ACHN (cell line): ENCODE measurements at regions not wholly inside any gene's neighbourhood (a gene's known extent, or its start where the extent isn't known, plus 50 kb on each side); places are given as distances from the start of the nearest gene placed in this dataset.

Source experiments
- DNase-seq: peaks from one replicate; pipeline ENCODE4 v3.0.0-alpha.2; 2015
- in situ Hi-C: cut with HindIII; loops from 2 replicates; pipeline ENCODE4 v1.10.0; 2017; ENCODE audit warnings: low sequenced_read_pairs, low pct_ligation_motif_present, low pct_unique_long_range_greater_than_20kb

DNA sequence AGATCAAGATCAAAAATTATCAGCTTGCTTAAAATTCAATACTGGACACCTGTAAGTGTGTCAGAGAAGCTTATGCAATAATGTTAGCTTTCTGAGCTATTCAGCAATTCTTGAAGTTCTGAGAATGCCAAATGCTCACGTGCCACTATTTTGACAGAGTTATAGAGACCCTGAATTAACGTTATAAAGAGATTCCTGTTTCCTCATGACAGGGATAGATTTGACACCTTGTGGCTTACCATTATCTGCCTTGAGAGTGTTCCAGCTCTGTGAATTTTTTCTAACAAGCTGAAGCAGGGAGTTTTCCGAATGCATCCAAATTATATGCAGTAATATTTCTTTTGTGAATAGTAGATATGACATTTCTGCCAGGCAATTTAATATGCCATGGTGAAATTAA lies 781.6 kb downstream of the ADGRL2 start:
- DNase-seq: no peak
- in situ Hi-C loops: no loop called here

DNA sequence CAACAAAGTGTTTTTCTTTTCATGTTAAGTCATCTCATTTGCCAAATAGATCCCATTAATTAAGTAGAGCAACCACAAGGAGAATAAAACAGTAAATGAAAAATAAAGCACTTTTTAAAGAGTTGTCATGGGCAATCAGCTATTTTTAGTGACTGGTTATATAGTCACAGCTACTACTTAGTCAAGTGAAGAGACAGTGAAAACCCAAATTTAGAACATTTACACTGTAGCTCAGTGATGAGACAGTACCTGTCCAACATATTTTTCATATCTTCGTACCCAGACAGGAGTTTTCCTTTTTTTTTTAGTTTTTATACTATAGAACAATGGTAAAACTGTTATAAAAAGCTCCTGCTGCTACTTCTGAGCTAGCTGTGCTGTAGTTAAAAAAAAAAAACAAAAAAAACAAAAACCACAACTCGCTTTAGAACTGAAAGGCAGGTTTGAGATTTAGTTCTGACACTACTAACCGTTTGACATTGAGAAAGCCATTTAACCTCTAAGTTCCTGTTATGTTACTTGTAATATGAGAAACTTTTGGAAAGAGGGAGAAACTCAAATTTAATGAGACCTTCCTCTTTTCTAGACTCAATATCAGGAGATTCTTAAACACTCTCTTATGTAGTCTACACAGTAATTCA lies 777.5 kb downstream of the ADGRL2 start:
- in situ Hi-C loops: no loop called here
- DNase-seq: no peak

DNA sequence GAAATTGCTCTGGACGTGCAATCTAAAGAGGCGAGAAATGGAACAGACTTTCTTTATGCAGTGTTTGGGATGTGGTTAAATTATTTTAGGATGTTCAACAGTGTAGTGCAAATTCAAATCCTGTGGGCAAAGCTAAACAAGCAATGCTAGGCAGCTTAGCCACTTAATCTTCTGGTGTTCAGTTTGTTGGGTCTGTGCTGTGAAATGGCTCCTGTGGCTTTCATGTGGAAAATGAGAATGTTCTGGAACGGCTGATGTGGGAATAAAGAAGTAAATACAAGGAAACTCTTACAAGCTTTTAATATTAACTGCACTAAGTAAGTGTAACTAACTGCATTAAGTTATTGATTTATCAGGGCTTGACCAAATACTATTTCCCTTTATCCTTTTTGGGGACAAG lies 766.6 kb downstream of the ADGRL2 start:
- DNase-seq: no peak
- in situ Hi-C loops: no loop called here

DNA sequence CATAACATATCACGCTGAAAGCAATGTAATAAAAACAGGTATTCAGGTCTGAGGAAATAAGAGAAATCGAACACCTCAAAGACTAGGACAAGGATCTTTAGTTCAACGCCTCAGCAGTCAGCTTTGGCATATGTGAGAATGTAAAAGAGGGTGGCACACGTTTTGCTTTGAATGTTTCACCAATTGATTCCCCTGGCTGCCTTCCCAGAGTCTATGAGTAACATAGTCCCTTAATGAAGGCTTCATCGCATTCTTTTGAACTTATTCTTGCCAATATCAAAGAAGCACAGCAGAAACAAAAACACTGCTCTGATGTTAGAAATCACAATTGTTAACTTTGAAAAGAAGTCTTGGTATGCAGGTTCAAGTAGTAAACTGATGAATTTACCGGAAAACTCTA lies 764.8 kb downstream of the ADGRL2 start:
- DNase-seq: peak; percentile 94
- in situ Hi-C loops: no loop called here

DNA sequence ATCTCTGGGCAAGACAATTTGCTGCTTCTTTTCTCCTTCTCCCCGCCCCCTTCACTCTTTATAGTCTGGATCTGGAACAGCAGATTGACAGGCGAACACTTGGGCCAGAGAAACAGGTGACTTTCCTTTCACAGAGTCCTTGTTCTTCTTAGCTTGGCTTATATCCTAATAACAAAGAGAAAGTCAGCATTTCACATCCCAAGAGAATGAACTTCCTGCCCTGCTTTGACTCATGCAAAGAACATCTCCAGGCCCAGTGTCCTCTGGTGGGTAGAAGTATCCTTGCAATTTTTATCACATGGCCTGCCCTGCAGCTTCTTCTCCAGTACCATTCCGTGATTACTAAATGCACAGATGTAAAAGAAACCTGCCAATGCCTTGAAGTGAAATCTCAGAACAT lies 764.4 kb downstream of the ADGRL2 start:
- in situ Hi-C loops: no loop called here
- DNase-seq: peak; percentile 93

DNA sequence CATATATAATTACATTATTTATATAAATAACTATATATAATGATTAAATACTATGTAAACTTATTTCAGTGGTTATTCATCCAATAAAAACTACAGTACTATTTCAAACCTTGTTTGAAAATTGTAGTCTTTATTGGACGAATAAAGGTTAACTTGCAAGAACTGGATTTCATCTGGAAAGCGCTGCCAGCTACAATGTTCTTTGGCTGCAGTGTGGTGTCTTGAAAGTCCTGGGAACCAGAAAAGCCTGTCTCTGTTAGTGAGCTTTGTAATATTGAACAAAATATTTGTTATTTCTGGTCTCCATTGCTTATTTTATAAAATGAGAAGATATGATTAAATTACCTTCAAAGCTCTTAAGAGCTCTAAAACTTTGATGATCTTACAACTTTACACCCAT lies 763.6 kb downstream of the ADGRL2 start:
- in situ Hi-C loops: no loop called here

DNA sequence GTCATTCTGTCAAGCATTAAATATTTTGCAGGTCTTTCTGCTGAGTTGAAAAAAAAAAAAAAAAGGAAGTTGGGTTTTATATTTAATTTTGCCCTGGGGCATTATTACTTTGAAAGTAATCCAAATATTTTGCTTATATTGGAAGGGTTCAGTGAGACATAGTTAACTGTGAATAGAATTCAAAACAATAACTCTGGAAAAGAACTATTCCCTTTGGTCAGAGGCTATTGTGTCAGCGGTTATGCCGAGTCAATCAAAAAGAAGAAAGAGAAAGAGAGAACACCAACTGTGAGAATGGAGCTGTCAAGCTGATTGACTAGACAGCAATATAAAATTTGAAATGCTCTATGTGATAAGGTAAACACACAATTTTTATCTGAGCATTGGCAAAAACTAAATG lies 761.7 kb downstream of the ADGRL2 start:
- DNase-seq: no peak
- in situ Hi-C loops: no loop called here

More for the DNA sequence above, 763.6 kb downstream of the ADGRL2 start:
- DNase-seq: peak; percentile 2

DNA sequence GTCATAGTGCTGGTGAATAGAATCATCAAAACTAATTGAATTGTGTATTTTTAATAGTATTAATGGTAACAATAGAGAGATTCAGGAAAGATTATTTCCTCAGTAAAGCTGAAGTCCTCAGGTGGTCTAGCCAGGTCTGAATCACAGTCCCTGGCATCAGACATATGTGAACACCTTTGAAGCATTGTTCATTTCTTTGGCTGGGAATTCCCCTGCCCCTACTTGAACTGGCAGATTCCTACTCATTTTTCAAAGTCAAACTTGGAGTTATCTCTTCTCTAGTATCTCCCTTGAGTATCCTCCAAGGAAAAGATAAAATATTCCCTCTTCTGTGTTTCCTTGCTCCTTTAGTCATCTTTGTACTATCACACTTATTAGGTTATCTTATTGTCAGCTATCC lies 759.8 kb downstream of the ADGRL2 start:
- in situ Hi-C loops: no loop called here
- DNase-seq: no peak

DNA sequence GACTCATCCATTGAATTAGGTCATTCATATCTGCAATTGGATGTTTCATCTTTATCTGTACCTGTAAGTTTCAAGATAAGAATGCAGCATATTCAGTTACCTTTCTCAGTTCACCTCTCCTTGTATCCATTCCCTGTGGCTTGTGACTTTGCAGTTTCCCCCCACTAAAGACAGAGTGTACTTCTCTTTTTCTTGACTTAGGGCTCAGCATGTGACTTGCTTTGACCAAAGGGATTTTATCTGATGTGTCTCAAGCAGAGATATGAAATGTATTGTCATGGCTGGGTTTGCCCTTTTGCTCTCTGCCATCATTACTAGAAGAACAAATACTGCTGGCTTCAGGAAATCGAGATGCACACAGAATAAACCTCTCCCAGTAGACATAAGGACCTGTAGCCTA lies 754.8 kb downstream of the ADGRL2 start:
- in situ Hi-C loops: no loop called here
- no peak for DNase-seq

DNA sequence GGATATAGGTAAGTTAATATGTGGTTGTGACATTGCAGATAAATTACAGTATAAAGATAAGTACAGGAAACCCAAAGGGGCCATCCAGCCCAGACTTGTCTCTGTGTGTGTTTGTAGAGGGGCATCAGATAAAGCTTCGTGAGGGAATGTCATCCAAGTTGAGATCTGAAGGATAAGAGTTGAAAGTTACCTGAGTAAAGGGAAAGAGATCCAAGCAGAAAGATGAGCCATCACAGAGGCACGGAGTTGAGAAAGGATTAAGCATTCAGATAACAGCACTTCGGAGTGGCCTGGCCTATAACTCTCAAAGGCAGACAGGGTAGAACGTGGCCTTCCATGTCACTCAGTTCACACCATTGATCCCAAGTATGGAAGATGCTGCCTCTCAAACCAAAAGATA lies 749.1 kb downstream of the ADGRL2 start:
- in situ Hi-C loops: no loop called here

DNA sequence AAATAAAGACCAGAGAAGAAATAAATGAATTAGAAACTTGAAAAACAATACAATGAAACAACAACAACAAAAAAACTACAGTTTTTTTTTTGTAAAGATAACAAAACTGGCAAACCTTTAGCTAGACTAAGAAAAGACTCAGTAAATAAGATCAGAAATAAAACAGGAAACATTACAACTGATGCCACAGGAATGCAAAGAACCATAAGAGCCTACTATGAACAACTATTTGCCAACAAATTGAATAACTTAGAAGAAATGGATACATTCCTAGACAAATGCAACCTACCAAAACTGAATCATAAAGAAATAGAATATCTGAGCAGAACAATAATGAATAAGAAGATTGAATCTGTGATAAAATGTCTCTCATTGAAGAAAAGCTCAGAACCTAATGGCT lies 742.0 kb downstream of the ADGRL2 start:
- DNase-seq: no peak
- in situ Hi-C loops: no loop called here

More for the DNA sequence above, 749.1 kb downstream of the ADGRL2 start:
- no peak for DNase-seq

DNA sequence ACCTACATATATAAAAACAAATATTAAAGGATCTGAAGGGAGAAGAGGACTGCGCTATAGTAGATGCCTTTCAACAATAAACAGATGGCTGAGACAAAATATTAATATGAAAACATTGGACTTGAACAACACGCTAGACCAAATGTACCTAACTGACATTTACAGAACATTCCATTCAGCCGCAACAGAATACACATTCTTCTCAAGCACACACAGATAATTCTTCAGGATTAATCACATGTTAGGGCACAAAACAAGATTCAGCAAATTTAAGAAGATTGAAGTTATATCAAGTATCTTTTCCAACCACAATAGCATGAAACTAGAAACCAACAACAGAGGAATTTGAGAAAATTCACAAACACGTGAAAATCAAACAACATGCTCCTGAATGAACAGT lies 741.4 kb downstream of the ADGRL2 start:
- no peak for DNase-seq
- in situ Hi-C loops: no loop called here

DNA sequence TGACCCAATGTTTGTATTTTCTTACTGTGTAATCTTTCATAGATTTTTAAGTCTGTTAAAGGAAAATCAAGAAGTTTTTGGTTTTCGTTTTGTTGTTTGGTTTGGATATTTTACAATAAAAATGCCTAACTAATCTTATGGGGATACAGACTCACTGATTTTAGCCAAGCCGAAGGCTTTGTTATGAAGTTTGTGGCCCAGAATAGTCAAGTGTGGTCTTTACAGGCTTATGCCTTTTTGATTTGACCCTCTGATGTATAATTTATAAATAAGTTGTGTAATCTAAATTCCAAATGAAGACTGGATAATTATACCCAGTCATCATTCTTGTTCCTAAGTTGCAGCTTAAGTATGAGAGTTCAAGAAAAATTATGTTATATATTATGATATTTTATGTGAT lies 739.3 kb downstream of the ADGRL2 start:
- no peak for DNase-seq
- in situ Hi-C loops: no loop called here

DNA sequence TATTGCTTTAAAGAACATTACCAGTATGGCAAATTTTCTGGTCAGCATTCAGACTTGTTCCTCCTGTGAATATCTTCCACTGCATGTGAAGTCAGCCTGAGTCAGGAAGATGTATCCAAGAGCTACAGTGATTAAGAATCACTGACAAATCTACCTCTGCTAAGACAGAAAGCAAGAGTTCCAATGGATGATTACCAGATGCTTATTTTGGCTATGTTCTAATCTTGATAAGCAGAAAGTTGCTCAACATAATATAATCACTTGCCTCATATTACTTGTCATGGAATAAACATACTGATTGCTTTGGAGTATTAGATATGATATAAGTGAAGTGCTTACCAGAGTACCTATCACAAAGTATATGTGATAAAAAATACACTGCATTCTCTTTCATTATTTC lies 738.1 kb downstream of the ADGRL2 start:
- in situ Hi-C loops: no loop called here
- DNase-seq: no peak

DNA sequence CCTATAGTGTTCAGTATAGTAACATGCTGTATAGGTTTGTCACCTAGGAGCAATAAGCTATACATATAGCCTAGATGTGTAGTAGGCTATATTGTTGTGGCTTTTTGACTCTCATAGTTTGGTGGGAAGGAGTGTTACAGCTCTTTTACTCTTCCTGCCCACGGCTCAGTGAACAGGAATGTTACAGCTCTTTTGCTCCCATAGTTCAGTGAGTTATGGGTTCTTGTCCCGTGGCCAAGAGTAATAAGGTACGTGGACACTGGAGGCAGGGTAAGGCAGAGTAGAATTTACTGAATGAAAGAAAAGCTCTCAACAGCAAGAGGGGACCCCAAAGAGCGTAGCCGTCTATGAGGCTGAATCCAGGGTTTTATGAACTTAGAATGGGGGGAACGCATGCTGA lies 734.3 kb downstream of the ADGRL2 start:
- in situ Hi-C loops: no loop called here

DNA sequence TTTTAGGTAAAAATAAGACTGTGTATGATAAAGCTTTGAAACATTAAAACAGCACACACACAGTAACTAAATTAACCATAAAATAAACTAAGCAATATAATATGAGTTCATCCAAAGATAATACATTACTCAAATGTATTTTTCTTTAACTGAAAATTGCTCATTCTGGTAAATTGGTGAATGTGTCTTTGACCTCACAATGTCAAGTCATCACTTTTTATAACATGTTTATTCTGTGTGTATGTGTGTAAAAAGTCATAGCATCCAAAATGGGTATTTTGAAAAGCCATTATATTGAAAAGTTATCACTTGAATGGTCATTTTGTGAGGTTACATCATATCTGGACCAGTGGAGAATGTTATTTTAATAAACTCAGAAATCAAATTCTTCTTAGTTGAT lies 724.6 kb downstream of the ADGRL2 start:
- in situ Hi-C loops: no loop called here
- no peak for DNase-seq

More for the DNA sequence above, 734.3 kb downstream of the ADGRL2 start:
- no peak for DNase-seq

DNA sequence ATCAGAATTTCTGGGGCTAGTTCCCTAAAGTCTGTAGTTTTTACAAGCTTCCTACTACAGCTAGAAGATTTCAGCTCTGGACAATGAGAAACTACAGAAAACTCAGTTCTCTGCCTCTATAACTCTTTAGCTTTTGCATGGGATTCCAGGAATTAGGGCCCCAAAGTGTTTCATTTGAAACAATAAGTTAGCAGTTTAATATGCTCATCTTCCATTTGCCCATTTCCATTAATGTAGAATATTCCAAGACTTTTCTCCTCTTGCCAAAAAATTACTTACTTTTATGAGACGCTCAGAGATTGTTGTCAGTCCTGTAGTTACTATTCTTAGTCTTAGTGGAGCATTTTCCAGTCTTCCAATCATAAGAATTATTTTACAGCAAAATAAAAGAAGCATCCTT lies 719.9 kb downstream of the ADGRL2 start:
- no peak for DNase-seq

DNA sequence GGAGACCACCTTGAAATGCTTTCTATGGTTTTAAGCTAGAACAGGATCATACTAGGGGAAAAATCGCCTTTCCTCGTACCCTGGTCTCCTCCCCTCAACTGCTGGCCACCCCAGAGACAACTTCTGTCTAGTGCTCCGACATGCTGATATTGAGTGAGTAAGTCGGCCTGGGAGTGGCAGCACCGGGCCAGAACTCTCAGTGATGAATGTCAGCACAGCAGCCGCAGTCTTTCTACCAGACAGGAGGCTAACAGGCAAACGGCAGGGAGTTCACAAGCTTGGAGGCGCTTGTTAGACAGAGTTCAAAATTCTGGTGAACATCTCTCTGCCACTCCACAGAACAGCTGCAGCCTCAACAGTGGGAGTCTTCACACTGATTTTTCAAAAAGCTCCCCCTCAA lies 716.9 kb downstream of the ADGRL2 start:
- in situ Hi-C loops: no loop called here
- no peak for DNase-seq

More for the DNA sequence above, 719.9 kb downstream of the ADGRL2 start:
- in situ Hi-C loops: no loop called here

DNA sequence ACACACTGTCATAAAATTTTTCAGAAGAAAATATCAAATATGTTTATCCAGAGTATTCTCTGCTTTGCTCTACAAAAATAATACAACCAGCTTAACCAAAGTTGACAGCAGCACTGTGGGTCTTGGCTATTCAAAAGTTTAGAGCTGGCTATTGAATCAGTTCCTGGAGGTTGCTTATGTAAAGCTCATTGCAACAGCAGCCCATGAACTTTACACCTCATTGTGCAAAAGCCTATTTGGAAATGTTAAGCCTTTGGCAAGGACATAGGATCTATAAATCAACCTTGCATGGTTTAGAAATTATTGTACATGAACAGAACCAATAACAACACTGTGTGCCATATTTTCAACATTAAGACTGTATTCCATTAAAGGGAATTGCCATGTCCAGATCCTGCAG lies 714.9 kb downstream of the ADGRL2 start:
- in situ Hi-C loops: no loop called here
- DNase-seq: no peak

DNA sequence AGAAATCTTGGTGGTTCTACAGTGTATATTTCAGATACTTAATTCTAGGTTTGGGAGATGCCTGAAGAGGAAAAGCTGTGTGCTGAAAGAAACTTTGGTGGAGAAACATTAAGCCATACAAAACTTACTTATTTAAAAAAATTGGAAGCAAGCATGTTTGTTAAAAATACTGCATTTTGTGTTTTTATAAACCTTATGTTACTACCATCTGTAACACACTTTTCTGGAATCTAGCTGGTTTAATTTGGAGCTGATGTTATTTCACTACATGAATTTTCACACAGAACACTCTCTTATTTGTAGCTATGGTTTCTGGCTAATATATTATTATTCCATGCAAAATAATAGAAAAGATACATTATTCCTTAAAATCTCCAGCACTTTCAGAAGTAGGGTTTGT lies 710.7 kb downstream of the ADGRL2 start:
- no peak for DNase-seq
- in situ Hi-C loops: no loop called here

DNA sequence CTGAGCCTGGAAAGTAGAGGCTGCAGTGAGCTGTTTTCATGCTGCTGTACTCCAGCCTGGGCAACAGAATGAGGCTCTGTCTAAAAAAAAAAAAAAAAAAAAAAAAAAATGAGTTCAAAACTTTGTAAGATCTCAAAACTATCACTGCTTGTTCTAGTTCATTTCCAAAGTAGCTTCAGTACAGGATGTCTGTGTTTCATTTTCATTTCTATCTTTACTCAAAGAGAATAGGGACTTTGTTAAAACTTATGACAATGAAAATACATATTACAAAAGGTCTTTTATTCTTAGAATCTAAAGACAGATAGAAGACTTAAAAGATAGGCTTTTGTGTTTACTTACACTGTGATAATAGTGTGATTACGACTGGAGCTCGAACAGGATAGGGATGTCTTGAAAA lies 709.7 kb downstream of the ADGRL2 start:
- DNase-seq: no peak
- in situ Hi-C loops: no loop called here
